Erythroblast (primary cell): ENCODE measurements at regions not wholly inside any gene's neighbourhood (a gene's known extent, or its start where the extent isn't known, plus 50 kb on each side); places are given as distances from the start of the nearest gene placed in this dataset.
"Not testable (repeated sequence)": the region's sequence is repeated elsewhere in the genome, so short reads cannot be mapped to it uniquely, and the experiment has no call there.

Experiments used
- DNase-seq, 2 experiments: peaks; one replicate each; lab custom pipeline; 2025; lab: John Stamatoyannopoulos, UW
- GATA1 ChIP-seq: IDR thresholded peaks from 2 replicates; pipeline ENCODE4 v1.6.1; 2011; ENCODE audit warnings: low read depth, mild to moderate bottlenecking, control low read depth, low read length, moderate library complexity
- POLR2A ChIP-seq: IDR thresholded peaks from 2 replicates; pipeline ENCODE4 v1.6.1; 2011; ENCODE audit warnings: mild to moderate bottlenecking, low read length

GRCh38 chr7:66443946-66444345 lies 184.7 kb upstream of the KCTD7 start:
- no peak for TF ChIP-seq GATA1
- no peak for TF ChIP-seq POLR2A
- no peak for DNase-seq

GRCh38 chr7:66447007-66447406 lies 181.7 kb upstream of the KCTD7 start:
- DNase-seq = not testable (repeated sequence)

GRCh38 chr7:66450814-66451213 lies 177.9 kb upstream of the KCTD7 start:
- DNase-seq = not testable (repeated sequence)

GRCh38 chr7:66451713-66452112 lies 177.0 kb upstream of the KCTD7 start:
- DNase-seq = not testable (repeated sequence)

GRCh38 chr7:66452165-66452564 lies 176.5 kb upstream of the KCTD7 start:
- TF ChIP-seq POLR2A (no peak), GATA1 (no peak)
- no peak for DNase-seq

GRCh38 chr7:66453340-66453739 lies 175.3 kb upstream of the KCTD7 start:
- DNase-seq = no peak
- TF ChIP-seq POLR2A (no peak), GATA1 (no peak)

GRCh38 chr7:66454600-66455225 lies 174.0 kb upstream of the KCTD7 start:
- DNase-seq = no peak
- TF ChIP-seq GATA1 = no peak
- TF ChIP-seq POLR2A = no peak

- DNase-seq = not testable (repeated sequence)
These were observed 173.2 kb upstream of the KCTD7 start for GRCh38 chr7:66455432-66455831.

- not testable (repeated sequence) for DNase-seq
These were observed 172.2 kb upstream of the KCTD7 start for GRCh38 chr7:66456431-66456830.

- DNase-seq = not testable (repeated sequence)
These were observed 169.7 kb upstream of the KCTD7 start for GRCh38 chr7:66458991-66459390.

- DNase-seq = peak; percentile 52 to 55
These were observed 168.8 kb upstream of the KCTD7 start for GRCh38 chr7:66459783-66460413.

GRCh38 chr7:66460921-66461361 lies 167.7 kb upstream of the KCTD7 start:
- no peak for TF ChIP-seq GATA1
- peak; percentile 70 to 75 for DNase-seq

- DNase-seq = not testable (repeated sequence)
These were observed 167.3 kb upstream of the KCTD7 start for GRCh38 chr7:66461397-66461796.

GRCh38 chr7:66462831-66463230 lies 165.8 kb upstream of the KCTD7 start:
- not testable (repeated sequence) for DNase-seq

GRCh38 chr7:66464059-66464458 lies 164.6 kb upstream of the KCTD7 start:
- TF ChIP-seq GATA1 (no peak), POLR2A (no peak)
- DNase-seq = no peak

- TF ChIP-seq POLR2A (no peak), GATA1 (no peak)
- no peak for DNase-seq
These were observed 162.5 kb upstream of the KCTD7 start for GRCh38 chr7:66466081-66466600.
